ENCODE measurements at regions not wholly inside any gene's neighbourhood (a gene's known extent, or its start where the extent isn't known, plus 50 kb on each side); places are given as distances from the start of the nearest gene placed in this dataset.

GRCh38 chr5:66340786-66341185 is 196.7 kb downstream of the SREK1 start:
- H3K36me3 ChIP-seq, result no peaks in the 10 kb centered on the region
- H3K27me3 ChIP-seq, result no peaks in the 10 kb centered on the region
- no peak for TF ChIP-seq EP300 (IDR thresholded peaks at IDR 0.05)
- TF ChIP-seq, protein P1, sequence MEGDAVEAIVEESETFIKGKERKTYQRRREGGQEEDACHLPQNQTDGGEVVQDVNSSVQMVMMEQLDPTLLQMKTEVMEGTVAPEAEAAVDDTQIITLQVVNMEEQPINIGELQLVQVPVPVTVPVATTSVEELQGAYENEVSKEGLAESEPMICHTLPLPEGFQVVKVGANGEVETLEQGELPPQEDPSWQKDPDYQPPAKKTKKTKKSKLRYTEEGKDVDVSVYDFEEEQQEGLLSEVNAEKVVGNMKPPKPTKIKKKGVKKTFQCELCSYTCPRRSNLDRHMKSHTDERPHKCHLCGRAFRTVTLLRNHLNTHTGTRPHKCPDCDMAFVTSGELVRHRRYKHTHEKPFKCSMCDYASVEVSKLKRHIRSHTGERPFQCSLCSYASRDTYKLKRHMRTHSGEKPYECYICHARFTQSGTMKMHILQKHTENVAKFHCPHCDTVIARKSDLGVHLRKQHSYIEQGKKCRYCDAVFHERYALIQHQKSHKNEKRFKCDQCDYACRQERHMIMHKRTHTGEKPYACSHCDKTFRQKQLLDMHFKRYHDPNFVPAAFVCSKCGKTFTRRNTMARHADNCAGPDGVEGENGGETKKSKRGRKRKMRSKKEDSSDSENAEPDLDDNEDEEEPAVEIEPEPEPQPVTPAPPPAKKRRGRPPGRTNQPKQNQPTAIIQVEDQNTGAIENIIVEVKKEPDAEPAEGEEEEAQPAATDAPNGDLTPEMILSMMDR (IDR thresholded peaks at IDR 0.05), result no peak
- TF ChIP-seq POLR2A (IDR thresholded peaks at IDR 0.05), result no peak
- no peaks in the 10 kb centered on the region for H3K4me1 ChIP-seq (ENCODE audit: insufficient read depth)
- no peak overlapping the region for H3K4me3 ChIP-seq
- no peak overlapping the region for H3K27ac ChIP-seq
- DNase-seq, result no peak
- no peaks in the 10 kb centered on the region for H3K9me3 ChIP-seq
- WGBS, 3 donors, result 80 to 89% (median 88%) methylated on average over 1 of the region's 1 CpG
- intact Hi-C loops (cut with DNase I), result no loop called here

DNA sequence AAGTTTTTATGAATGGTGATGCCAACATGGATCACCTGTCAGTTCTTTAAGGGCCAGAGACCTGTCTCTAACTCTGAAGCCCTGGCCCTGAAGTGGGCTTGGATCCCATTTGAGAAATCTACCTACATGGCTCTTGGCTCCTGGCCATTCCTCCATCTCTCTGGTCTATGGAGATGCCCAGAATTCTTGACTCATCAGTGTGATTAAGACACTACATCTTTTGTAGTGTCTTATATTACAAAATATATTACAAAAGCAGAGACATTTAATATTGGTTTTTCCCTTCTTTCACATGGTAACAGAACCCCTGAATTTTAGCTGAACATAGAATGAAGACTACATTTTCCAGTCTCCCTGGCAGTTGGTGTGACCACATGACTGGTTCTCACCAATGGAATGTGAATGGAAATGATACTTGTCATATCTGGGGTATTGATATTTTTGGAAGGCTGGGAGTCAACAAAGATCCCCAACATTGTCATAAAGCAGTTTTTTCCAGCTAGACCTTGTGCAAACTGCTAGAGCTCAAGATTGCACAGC is 198.3 kb downstream of the SREK1 start:
- no peak for DNase-seq
- TF ChIP-seq POLR2A (IDR thresholded peaks at IDR 0.05) (no peak), EP300 (IDR thresholded peaks at IDR 0.05) (no peak)
- TF ChIP-seq, protein P1 (IDR thresholded peaks at IDR 0.05), result no peak

DNA sequence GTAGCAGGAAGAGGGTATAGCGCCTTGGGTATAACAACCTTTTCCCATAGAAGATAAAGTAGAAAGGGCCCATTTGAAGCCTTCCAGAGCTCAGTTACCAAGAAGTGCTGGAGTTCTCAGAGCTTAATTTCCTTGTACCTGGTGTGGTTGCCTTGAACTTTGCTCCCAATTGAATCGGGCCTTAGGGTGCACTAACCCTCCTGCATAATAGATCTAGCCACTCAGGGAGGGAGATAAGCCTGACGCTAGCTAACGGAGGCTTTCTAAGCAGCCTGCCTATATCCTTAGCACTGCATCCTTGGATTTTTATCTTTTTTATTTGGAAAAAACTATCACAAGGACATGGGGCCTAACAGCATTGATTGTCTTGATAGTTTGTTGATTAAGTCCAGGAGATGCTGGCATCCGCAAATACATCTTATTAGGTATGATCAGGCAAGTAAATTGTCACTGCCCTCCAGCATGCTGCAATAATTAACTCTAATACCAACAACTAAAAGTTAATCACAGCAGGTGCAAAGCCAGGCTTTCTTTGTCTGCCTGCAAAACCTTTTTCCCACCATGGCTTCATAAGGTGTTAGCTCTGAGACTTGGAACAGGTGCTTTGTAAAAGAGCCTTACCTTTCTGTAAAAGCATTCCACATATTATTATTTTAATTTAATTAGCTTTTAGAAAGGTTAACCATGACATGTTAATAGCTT is 199.4 kb downstream of the SREK1 start:
- intact Hi-C loops (cut with DNase I), result no loop called here
- TF ChIP-seq, protein P1 (IDR thresholded peaks at IDR 0.05), result no peak
- no peak for TF ChIP-seq POLR2A (IDR thresholded peaks at IDR 0.05)
- no peak for TF ChIP-seq EP300 (IDR thresholded peaks at IDR 0.05)
- Histone ChIP-seq H3K27ac (no peak overlapping the region), H3K36me3 (no peaks in the 10 kb centered on the region), H3K9me3 (no peaks in the 10 kb centered on the region), H3K4me3 (no peak overlapping the region), H3K27me3 (no peaks in the 10 kb centered on the region), H3K4me1 (ENCODE audit: insufficient read depth) (no peaks in the 10 kb centered on the region)
- 78 to 85% (median 79%) methylated on average over 5 of the region's 5 CpGs for WGBS, 3 donors
- no peak for DNase-seq

More for the DNA sequence above, 198.3 kb downstream of the SREK1 start:
- Histone ChIP-seq H3K4me1 (ENCODE audit: insufficient read depth) (no peaks in the 10 kb centered on the region), H3K27me3 (no peaks in the 10 kb centered on the region), H3K9me3 (no peaks in the 10 kb centered on the region), H3K4me3 (no peak overlapping the region), H3K27ac (no peak overlapping the region), H3K36me3 (no peaks in the 10 kb centered on the region)
- intact Hi-C loops (cut with DNase I), result no loop called here

DNA sequence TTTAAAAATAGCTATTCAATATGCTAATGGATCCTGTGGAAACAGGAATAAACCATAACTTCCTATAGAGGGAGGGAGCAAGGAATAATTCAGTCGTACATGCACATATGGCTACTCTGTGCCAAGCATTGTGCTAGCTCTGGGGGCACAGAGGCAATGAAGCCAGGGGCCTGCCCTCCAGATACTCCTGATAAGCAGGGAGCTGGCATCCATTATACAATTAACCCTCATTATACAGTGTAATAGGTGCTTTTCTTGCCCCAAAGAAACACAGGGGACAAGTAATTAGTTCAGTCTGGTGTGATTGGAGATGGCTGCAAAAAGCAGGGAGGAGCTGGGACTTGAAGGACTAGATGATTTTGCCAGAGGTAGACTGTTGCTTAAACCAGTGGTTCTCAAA is 200.4 kb downstream of the SREK1 start:
- Histone ChIP-seq H3K27me3 (no peaks in the 10 kb centered on the region), H3K4me3 (no peak overlapping the region), H3K4me1 (ENCODE audit: insufficient read depth) (no peaks in the 10 kb centered on the region), H3K27ac (no peak overlapping the region), H3K9me3 (no peaks in the 10 kb centered on the region), H3K36me3 (no peaks in the 10 kb centered on the region)
- no peak for DNase-seq
- intact Hi-C loops (cut with DNase I), result no loop called here
- TF ChIP-seq, protein P1 (IDR thresholded peaks at IDR 0.05), result no peak
- TF ChIP-seq POLR2A (IDR thresholded peaks at IDR 0.05) (no peak), EP300 (IDR thresholded peaks at IDR 0.05) (no peak)
- 47 to 61% (median 50%) methylated on average over 1 of the region's 1 CpG for WGBS, 3 donors

Measured in ovary (tissue), 7 donors.